Tibial artery (tissue), 4 donors: ENCODE measurements at regions not wholly inside any gene's neighbourhood (a gene's known extent, or its start where the extent isn't known, plus 50 kb on each side); places are given as distances from the start of the nearest gene placed in this dataset.

Source experiments
- DNase-seq, 2 donors: peaks; one replicate each; pipeline ENCODE4 v3.0.0-alpha.2; 2019
- H3K27ac ChIP-seq, 2 donors: fragments of 200-600 bp; sonication (generic) in 1 of 2; 1 replicate in 1 of 2; 2 replicates in 1 of 2; pipeline ENCODE4 v1.5.1; 2018 to 2019; ENCODE audit warnings: mild to moderate bottlenecking in 1 of 2
- H3K27me3 ChIP-seq, 2 donors: fragments of 200-600 bp; sonication (generic) in 1 of 2; one replicate each; pipeline versions ENCODE4 v1.5.1 to v1.6.0; 2016 to 2019
- H3K36me3 ChIP-seq, 3 donors: fragments of 200-600 bp; sonication (generic) in 2 of 3; one replicate each; pipeline ENCODE4 v1.5.1; 2016 to 2019; ENCODE audit warnings: mild to moderate bottlenecking in 2 of 3
- H3K4me1 ChIP-seq, 4 donors: fragments of 200-600 bp; sonication (generic) in 2 of 4; 1 replicate in 3 of 4; 2 replicates in 1 of 4; pipeline ENCODE4 v1.5.1; 2016 to 2019
- H3K4me3 ChIP-seq, 2 donors: fragments of 200-600 bp; sonication (generic) in 1 of 2; 1 replicate in 1 of 2; 2 replicates in 1 of 2; pipeline ENCODE4 v1.5.1; 2018 to 2019; ENCODE audit warnings: mild to moderate bottlenecking in 2 of 2
- H3K9me3 ChIP-seq, 3 donors: fragments of 200-600 bp; sonication (generic) in 1 of 3; one replicate each; pipeline ENCODE4 v1.5.1; 2016 to 2019
- intact Hi-C: fragments of 100-400 bp; cut with DNase I; formaldehyde crosslinking; loops from one replicate; pipeline ENCODE4 v1.15.0; 2023; ENCODE audit warnings: low total_unique reads
- TF ChIP-seq, protein P1 (sequence below), 2 experiments: fragments of 200-600 bp in 1 of 2; fragments of 450-650 bp in 1 of 2; IDR thresholded peaks; one replicate each; pipeline ENCODE4 v1.5.1; 2017 to 2019; ENCODE audit warnings: antibody characterized with exemption in 2 of 2, mild to moderate bottlenecking in 1 of 2, moderate library complexity in 1 of 2

DNA sequence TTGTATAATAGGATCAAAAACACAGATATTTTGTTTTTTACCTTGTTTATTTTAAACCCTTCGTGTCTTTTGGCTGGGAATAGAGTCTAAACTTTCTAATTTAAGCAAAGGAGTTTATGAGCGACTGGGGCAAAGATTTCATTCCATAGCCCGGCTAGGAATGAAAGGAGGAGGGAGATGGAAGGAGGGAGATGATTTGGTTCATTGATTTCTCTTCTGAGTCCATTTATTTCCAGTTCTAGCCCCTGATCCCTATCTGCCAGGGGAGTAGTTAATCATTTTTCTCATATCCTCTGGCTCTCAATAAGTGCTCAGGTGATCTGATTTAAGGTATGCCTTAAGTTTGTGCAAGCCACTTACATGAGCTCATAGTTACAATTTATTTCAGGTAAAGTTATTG is 120.0 kb downstream of the SPRY1 start:
- intact Hi-C loops = no loop called here
- Histone ChIP-seq H3K27ac (no peak overlapping the region), H3K36me3 (no peaks in the 10 kb centered on the region), H3K4me1 (peaks cover 0 to 6% (median 0%) of the 10 kb centered on the region in 4 donors), H3K4me3 (no peak overlapping the region), H3K27me3 (no peaks in the 10 kb centered on the region), H3K9me3 (no peaks in the 10 kb centered on the region)
- DNase-seq = no peak
- TF ChIP-seq, protein P1, sequence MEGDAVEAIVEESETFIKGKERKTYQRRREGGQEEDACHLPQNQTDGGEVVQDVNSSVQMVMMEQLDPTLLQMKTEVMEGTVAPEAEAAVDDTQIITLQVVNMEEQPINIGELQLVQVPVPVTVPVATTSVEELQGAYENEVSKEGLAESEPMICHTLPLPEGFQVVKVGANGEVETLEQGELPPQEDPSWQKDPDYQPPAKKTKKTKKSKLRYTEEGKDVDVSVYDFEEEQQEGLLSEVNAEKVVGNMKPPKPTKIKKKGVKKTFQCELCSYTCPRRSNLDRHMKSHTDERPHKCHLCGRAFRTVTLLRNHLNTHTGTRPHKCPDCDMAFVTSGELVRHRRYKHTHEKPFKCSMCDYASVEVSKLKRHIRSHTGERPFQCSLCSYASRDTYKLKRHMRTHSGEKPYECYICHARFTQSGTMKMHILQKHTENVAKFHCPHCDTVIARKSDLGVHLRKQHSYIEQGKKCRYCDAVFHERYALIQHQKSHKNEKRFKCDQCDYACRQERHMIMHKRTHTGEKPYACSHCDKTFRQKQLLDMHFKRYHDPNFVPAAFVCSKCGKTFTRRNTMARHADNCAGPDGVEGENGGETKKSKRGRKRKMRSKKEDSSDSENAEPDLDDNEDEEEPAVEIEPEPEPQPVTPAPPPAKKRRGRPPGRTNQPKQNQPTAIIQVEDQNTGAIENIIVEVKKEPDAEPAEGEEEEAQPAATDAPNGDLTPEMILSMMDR (IDR thresholded peaks at IDR 0.05) = no peak

GRCh38 chr4:123517176-123517575 is 120.6 kb downstream of the SPRY1 start:
- Histone ChIP-seq H3K36me3 (no peaks in the 10 kb centered on the region), H3K4me1 (peaks cover 0 to 6% (median 0%) of the 10 kb centered on the region in 4 donors), H3K4me3 (no peak overlapping the region), H3K9me3 (no peaks in the 10 kb centered on the region), H3K27me3 (no peaks in the 10 kb centered on the region), H3K27ac (no peak overlapping the region)
- no peak for DNase-seq
- TF ChIP-seq, protein P1 (IDR thresholded peaks at IDR 0.05) = no peak
- intact Hi-C loops = no loop called here

- Histone ChIP-seq H3K4me1 (peaks cover 0 to 6% (median 0%) of the 10 kb centered on the region in 4 donors), H3K27me3 (no peaks in the 10 kb centered on the region), H3K4me3 (no peak overlapping the region), H3K27ac (no peak overlapping the region), H3K9me3 (no peaks in the 10 kb centered on the region), H3K36me3 (no peaks in the 10 kb centered on the region)
- intact Hi-C loops = no loop called here
- TF ChIP-seq, protein P1 (IDR thresholded peaks at IDR 0.05) = no peak
- DNase-seq = no peak
These were observed 121.4 kb downstream of the SPRY1 start for GRCh38 chr4:123517971-123518370.

DNA sequence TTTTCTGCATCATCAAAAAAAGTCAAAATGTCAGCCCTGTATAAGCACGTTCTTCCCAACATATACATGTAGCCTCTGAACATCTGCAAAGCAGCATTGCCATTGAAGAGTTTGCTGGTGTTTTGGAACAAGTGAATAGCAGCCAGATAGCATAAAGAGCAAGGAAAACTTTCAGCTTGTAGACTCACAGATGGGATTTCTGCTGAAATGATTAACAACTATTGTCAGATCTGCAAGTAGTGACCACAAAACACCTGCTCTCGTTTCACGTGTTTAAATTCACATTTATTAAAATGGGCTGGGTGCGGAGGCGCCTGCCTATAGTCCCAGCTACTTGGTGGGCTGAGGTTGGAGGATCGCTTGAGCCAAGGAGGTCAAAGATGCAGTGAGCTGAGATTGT is 123.7 kb downstream of the SPRY1 start:
- H3K4me1 ChIP-seq = peaks cover 0 to 6% (median 0%) of the 10 kb centered on the region in 4 donors
- H3K36me3 ChIP-seq = no peaks in the 10 kb centered on the region
- intact Hi-C loops = no loop called here
- H3K4me3 ChIP-seq = no peak overlapping the region
- H3K27me3 ChIP-seq = no peaks in the 10 kb centered on the region
- TF ChIP-seq, protein P1 (IDR thresholded peaks at IDR 0.05) = no peak
- H3K27ac ChIP-seq = no peak overlapping the region
- DNase-seq = no peak
- H3K9me3 ChIP-seq = no peaks in the 10 kb centered on the region

DNA sequence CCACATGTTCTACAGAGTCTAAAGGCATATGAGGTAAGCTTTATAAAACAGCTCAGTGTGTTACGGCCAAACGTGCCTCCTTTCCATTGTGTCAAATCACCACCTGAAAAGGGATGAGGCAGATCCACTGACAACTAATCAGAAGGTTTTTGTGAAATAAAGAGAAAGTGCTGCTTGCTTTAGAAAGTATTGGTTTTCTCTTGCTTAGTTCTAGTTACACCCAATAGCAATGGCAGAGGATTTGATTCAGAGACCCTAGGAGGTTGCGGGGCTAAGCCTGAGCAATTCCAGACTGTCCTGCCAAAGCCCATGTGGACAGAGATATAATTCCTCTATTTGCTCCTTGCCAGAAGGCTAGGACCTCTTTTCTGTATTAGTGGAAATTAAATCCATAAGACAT is 125.5 kb downstream of the SPRY1 start:
- TF ChIP-seq, protein P1 (IDR thresholded peaks at IDR 0.05) = no peak
- Histone ChIP-seq H3K4me3 (no peak overlapping the region), H3K27me3 (no peaks in the 10 kb centered on the region), H3K36me3 (no peaks in the 10 kb centered on the region), H3K9me3 (no peaks in the 10 kb centered on the region), H3K4me1 (no peaks in the 10 kb centered on the region), H3K27ac (no peak overlapping the region)
- no peak for DNase-seq
- intact Hi-C loops = no loop called here

DNA sequence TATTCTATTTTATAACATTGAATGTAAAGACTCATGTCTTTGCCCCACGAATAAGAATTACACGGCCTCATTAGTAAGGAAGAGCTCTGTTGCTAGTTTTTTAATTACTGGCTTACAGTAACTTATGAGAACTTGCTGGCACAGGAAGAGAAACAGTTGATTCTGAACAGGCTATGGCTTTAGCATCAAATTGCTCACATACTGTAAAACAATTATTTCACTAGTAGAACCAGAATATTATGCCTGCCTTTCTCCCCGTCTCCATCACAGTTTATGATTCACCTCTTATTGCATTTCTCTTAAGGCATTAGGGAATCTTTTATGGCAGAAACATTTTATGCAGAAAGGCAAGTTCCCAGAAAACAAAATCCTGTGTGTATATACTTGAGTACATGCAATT is 126.1 kb downstream of the SPRY1 start:
- Histone ChIP-seq H3K36me3 (no peaks in the 10 kb centered on the region), H3K9me3 (no peaks in the 10 kb centered on the region), H3K4me3 (no peak overlapping the region), H3K27me3 (no peaks in the 10 kb centered on the region), H3K27ac (no peak overlapping the region), H3K4me1 (no peaks in the 10 kb centered on the region)
- no peak for DNase-seq
- intact Hi-C loops = no loop called here
- TF ChIP-seq, protein P1 (IDR thresholded peaks at IDR 0.05) = no peak
